HCT116 (cell line): ENCODE measurements at regions not wholly inside any gene's neighbourhood (a gene's known extent, or its start where the extent isn't known, plus 50 kb on each side); places are given as distances from the start of the nearest gene placed in this dataset.

Source experiments
- ATAC-seq: fragments of 200-7000 bp; cut with Tn5 transposase; 2 replicates; pipeline ENCODE4 v1.9.1; 2020; ENCODE audit warnings: mild to moderate bottlenecking, moderate library complexity
- BruUV-seq: library from RNA; stranded (reverse); fragments of 400-500 nt; replicated peaks from 2 replicates; lab custom pipeline; 2021; lab: Mats Ljungman, UMichigan
- CTCF ChIA-PET: fragments of 300-600 bp; sonication (Branson Sonifier 250); formaldehyde crosslinking; loops from one replicate; lab custom pipeline; 2021; ENCODE audit warnings: antibody characterized with exemption; lab: Charles Lee
- POLR2A ChIA-PET: fragments of 300-600, 350-600 bp; sonication (Branson Sonifier 250); formaldehyde crosslinking; loops from one replicate; lab custom pipeline; 2021; ENCODE audit warnings: antibody characterized with exemption; lab: Charles Lee
- RAD21 ChIA-PET, 2 experiments: fragments of 300-600 bp; sonication (Branson Sonifier 250); formaldehyde crosslinking; loops; one replicate each; lab custom pipeline; 2023; ENCODE audit warnings: low total read pairs in 2 of 2; ENCODE audit not compliant: uncharacterized antibody in 2 of 2, unreplicated experiment in 2 of 2, low non-redundant PET in 1 of 2; lab: Charles Lee
- DNase-seq: peaks from one replicate; pipeline ENCODE4 v3.0.0-alpha.2; 2010; ENCODE audit warnings: low read depth, low spot score
- H2AFZ ChIP-seq: fragments of 200-600 bp; shearing (Covaris generic), sonication (generic); 2 replicates; pipeline ENCODE4 v1.6.1; 2017; ENCODE audit warnings: low read depth, mixed run types, mixed read lengths, antibody characterized with exemption, low read length; ENCODE audit not compliant: poor library complexity, severe bottlenecking
- H3K27ac ChIP-seq: 2 replicates; pipeline ENCODE4 v1.5.1; 2012; ENCODE audit warnings: low read depth, low read length
- H3K27me3 ChIP-seq: fragments of 200-600 bp; sonication (generic); 2 replicates; pipeline ENCODE4 v1.6.1; 2016; ENCODE audit warnings: mixed run types, low read length, mixed read lengths; ENCODE audit not compliant: insufficient read depth
- H3K36me3 ChIP-seq, 2 experiments: fragments of 200-500 bp in 1 of 2; fragments of 200-600 bp in 1 of 2; sonication (Bioruptor generic) in 1 of 2; sonication (generic) in 1 of 2; 2 replicates each; pipeline versions ENCODE4 v1.5.1 to v1.6.1; 2014 to 2016; ENCODE audit warnings: low read length in 2 of 2, inconsistent platforms in 1 of 2, mixed read lengths in 1 of 2, mixed run types in 1 of 2; ENCODE audit not compliant: insufficient read depth in 2 of 2, control insufficient read depth in 1 of 2
- H3K4me1 ChIP-seq, 2 experiments: fragments of 200-600 bp in 1 of 2; sonication (generic) in 1 of 2; 2 replicates each; pipeline versions ENCODE4 v1.5.1 to v1.6.1; 2012 to 2017; ENCODE audit warnings: low read length in 2 of 2, inconsistent platforms in 1 of 2, mild to moderate bottlenecking in 1 of 2, mixed read lengths in 1 of 2, mixed run types in 1 of 2, moderate library complexity in 1 of 2; ENCODE audit not compliant: insufficient read depth in 2 of 2, control insufficient read depth in 1 of 2
- H3K4me2 ChIP-seq: fragments of 200-600 bp; sonication (generic); 2 replicates; pipeline ENCODE4 v1.6.1; 2017; ENCODE audit warnings: mixed run types, low read length, mixed read lengths
- H3K4me3 ChIP-seq, 2 experiments: fragments of 200-600 bp in 1 of 2; sonication (generic) in 1 of 2; replicated peaks in 1 of 2; 2 replicates each; pipeline ENCODE4 v1.5.1; 2011 to 2016; ENCODE audit warnings: low read length in 2 of 2, control low read depth in 1 of 2, low read depth in 1 of 2, mild to moderate bottlenecking in 1 of 2, mixed read lengths in 1 of 2, mixed run types in 1 of 2
- H3K79me2 ChIP-seq: fragments of 200-600 bp; sonication (generic); 2 replicates; pipeline ENCODE4 v1.6.1; 2017; ENCODE audit warnings: mild to moderate bottlenecking, mixed run types, low read length, moderate library complexity, mixed read lengths; ENCODE audit not compliant: insufficient read depth
- H3K9ac ChIP-seq: fragments of 200-600 bp; sonication (generic); 2 replicates; pipeline ENCODE4 v1.6.1; 2016; ENCODE audit warnings: low read length, mixed read lengths
- H3K9me2 ChIP-seq: fragments of 200-600 bp; sonication (generic), shearing (Covaris generic); 2 replicates; pipeline ENCODE4 v1.6.1; 2017; ENCODE audit warnings: mixed run types, mild to moderate bottlenecking, moderate library complexity; ENCODE audit not compliant: insufficient read depth
- H3K9me3 ChIP-seq, 2 experiments: fragments of 200-500 bp in 1 of 2; fragments of 200-600 bp in 1 of 2; sonication (Bioruptor generic) in 1 of 2; sonication (generic) in 1 of 2; 2 replicates each; pipeline ENCODE4 v1.6.1; 2014 to 2017; ENCODE audit warnings: low read length in 2 of 2, mixed read lengths in 2 of 2, inconsistent platforms in 1 of 2, low read depth in 1 of 2, mild to moderate bottlenecking in 1 of 2, mixed run types in 1 of 2, moderate library complexity in 1 of 2; ENCODE audit not compliant: control insufficient read depth in 1 of 2, insufficient read depth in 1 of 2
- H4K20me1 ChIP-seq: fragments of 200-600 bp; sonication (generic), shearing (Covaris generic); 2 replicates; pipeline ENCODE4 v1.6.1; 2017; ENCODE audit warnings: mixed run types, mild to moderate bottlenecking, moderate library complexity; ENCODE audit not compliant: insufficient read depth
- ATF3 ChIP-seq: IDR thresholded peaks from 2 replicates; pipeline ENCODE4 v1.6.1; 2012
- CBX3 ChIP-seq: IDR thresholded peaks from 2 replicates; pipeline ENCODE4 v1.6.1; 2012; ENCODE audit warnings: low read depth
- CEBPB ChIP-seq: IDR thresholded peaks from 2 replicates; pipeline ENCODE4 v1.6.1; 2012; ENCODE audit warnings: low read depth
- CTCF ChIP-seq, 3 experiments: fragments of 200-600 bp in 1 of 3; sonication (generic) in 1 of 3; IDR thresholded peaks in 2 of 3; conservative IDR thresholded peaks in 1 of 3; 2 replicates each; pipeline ENCODE4 v1.5.1; 2012 to 2017; ENCODE audit warnings: low read depth in 2 of 3, low read length in 2 of 3, antibody characterized with exemption in 1 of 3, borderline replicate concordance in 1 of 3, control low read depth in 1 of 3, mild to moderate bottlenecking in 1 of 3, mixed read lengths in 1 of 3, mixed run types in 1 of 3, moderate library complexity in 1 of 3; ENCODE audit not compliant: insufficient read depth in 1 of 3
- EGR1 ChIP-seq: IDR thresholded peaks from 2 replicates; pipeline ENCODE4 v1.6.1; 2012; ENCODE audit warnings: low read depth
- EZH2 ChIP-seq: fragments of 200-600 bp; sonication (generic); IDR thresholded peaks from 2 replicates; pipeline ENCODE4 v1.6.1; 2017; ENCODE audit warnings: antibody characterized with exemption, mixed run types
- EZH2phosphoT487 ChIP-seq: fragments of 200-600 bp; IDR thresholded peaks from 2 replicates; pipeline ENCODE4 v1.6.1; 2018; ENCODE audit warnings: antibody characterized with exemption, borderline replicate concordance
- FOSL1 ChIP-seq: IDR thresholded peaks from 2 replicates; pipeline ENCODE4 v1.6.1; 2012; ENCODE audit warnings: low read depth
- JUND ChIP-seq: IDR thresholded peaks from 2 replicates; pipeline ENCODE4 v1.6.1; 2012
- MAX ChIP-seq: IDR thresholded peaks from 2 replicates; pipeline ENCODE4 v1.6.1; 2012
- POLR2A ChIP-seq: IDR thresholded peaks from 2 replicates; pipeline ENCODE4 v1.7.0; 2011; ENCODE audit warnings: borderline replicate concordance; ENCODE audit not compliant: insufficient read depth, insufficient read length; ENCODE audit errors: extremely low read depth
- POLR2AphosphoS5 ChIP-seq: IDR thresholded peaks from 2 replicates; pipeline ENCODE4 v1.6.1; 2011; ENCODE audit warnings: mild to moderate bottlenecking, low read depth, low read length, moderate library complexity
- RAD21 ChIP-seq: IDR thresholded peaks from 2 replicates; pipeline ENCODE4 v1.6.1; 2012; ENCODE audit warnings: low read depth, mild to moderate bottlenecking
- REST ChIP-seq: IDR thresholded peaks from 2 replicates; pipeline ENCODE4 v1.6.1; 2012; ENCODE audit warnings: low read depth
- SIN3A ChIP-seq: IDR thresholded peaks from 2 replicates; pipeline ENCODE4 v1.6.1; 2012; ENCODE audit warnings: low read depth
- SRF ChIP-seq: IDR thresholded peaks from 2 replicates; pipeline ENCODE4 v1.6.1; 2012; ENCODE audit warnings: low read depth
- TCF7L2 ChIP-seq: IDR thresholded peaks from 2 replicates; pipeline ENCODE4 v1.7.0; 2011; ENCODE audit warnings: borderline replicate concordance, inconsistent platforms; ENCODE audit not compliant: insufficient read depth, insufficient read length; ENCODE audit errors: extremely low read depth
- ZNF274 ChIP-seq: fragments of 200-500 bp; sonication (Bioruptor generic); IDR thresholded peaks from 2 replicates; pipeline ENCODE4 v1.6.1; 2014; ENCODE audit warnings: mild to moderate bottlenecking, low read depth, low read length, inconsistent platforms
- intact Hi-C: fragments of 100-400 bp; cut with micrococcal nuclease; formaldehyde crosslinking; loops from 2 replicates; pipeline ENCODE4 v1.10.0; 2022

DNA sequence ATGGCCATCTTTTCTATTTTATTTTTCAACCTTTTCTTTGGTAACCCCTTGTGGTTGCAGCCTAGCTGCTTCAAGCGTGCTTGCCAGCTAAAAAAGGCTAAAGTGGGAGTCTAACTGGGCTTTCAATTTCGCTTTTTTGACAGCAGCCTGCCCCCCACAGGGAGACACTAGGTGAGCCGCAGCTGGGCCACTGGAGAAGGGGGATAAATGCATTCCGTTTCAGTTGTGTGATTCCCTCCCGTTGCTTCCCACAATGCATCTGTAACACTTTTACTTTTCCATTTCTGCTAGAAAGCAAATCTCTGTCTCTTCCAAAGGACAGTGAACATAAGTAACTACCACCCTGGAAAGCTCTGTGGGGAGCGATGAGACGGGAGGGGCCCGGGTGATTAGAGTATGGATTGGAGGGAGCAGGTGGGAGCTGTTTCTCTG is 86.3 kb upstream of the RAPGEF2 start:
- intact Hi-C loops, result no loop called here
- Histone ChIP-seq H3K4me3 (no peak overlapping the region), H3K27ac (no peak overlapping the region), H3K27me3 (no peaks in the 10 kb centered on the region), H3K4me2 (no peak overlapping the region), H4K20me1 (no peaks in the 10 kb centered on the region), H3K4me1 (peaks cover 0 to 8% of the 10 kb centered on the region in 2 experiments; a peak in 1 of 4 replicates), H2AFZ (no peak overlapping the region), H3K9me2 (no peaks in the 10 kb centered on the region), H3K9ac (no peak overlapping the region), H3K36me3 (no peaks in the 10 kb centered on the region), H3K79me2 (no peaks in the 10 kb centered on the region), H3K9me3 (no peaks in the 10 kb centered on the region)
- ChIA-PET CTCF (interaction anchor here (1.4 kb wide), 1 partner anchor 13 kb away, joined by 3 read pairs; no protein-coding TSS in a partner anchor), RAD21 (no interaction called here), POLR2A (no interaction called here)
- TF ChIP-seq CTCF (IDR thresholded peaks at IDR 0.05 in 2 of 3, conservative IDR thresholded peaks at IDR 0.05 in 1 of 3; ENCODE audit: borderline replicate concordance in 1 of 3, insufficient read depth in 1 of 3, low read depth in 2 of 3, low read length in 2 of 3) (peak; percentile 13 to 24 (median 14); a peak in 2 of 6 replicates), REST (no peak), JUND (no peak), SIN3A (no peak), TCF7L2 (no peak), ATF3 (no peak), CBX3 (no peak), ZNF274 (no peak), RAD21 (peak; percentile 23), POLR2A (no peak), EZH2 (no peak), EZH2phosphoT487 (no peak), POLR2AphosphoS5 (no peak), SRF (no peak), FOSL1 (no peak), EGR1 (no peak), CEBPB (no peak), MAX (no peak)
- BruUV-seq, result no TSS peak
- ATAC-seq, result peak; percentile 40
- no peak for DNase-seq
